HT1080 (cell line): ENCODE measurements at regions not wholly inside any gene's neighbourhood (a gene's known extent, or its start where the extent isn't known, plus 50 kb on each side); places are given as distances from the start of the nearest gene placed in this dataset.

Experiments
- DNase-seq: peaks from one replicate; pipeline ENCODE4 v3.0.0-alpha.2; 2015; ENCODE audit warnings: low read depth

DNA sequence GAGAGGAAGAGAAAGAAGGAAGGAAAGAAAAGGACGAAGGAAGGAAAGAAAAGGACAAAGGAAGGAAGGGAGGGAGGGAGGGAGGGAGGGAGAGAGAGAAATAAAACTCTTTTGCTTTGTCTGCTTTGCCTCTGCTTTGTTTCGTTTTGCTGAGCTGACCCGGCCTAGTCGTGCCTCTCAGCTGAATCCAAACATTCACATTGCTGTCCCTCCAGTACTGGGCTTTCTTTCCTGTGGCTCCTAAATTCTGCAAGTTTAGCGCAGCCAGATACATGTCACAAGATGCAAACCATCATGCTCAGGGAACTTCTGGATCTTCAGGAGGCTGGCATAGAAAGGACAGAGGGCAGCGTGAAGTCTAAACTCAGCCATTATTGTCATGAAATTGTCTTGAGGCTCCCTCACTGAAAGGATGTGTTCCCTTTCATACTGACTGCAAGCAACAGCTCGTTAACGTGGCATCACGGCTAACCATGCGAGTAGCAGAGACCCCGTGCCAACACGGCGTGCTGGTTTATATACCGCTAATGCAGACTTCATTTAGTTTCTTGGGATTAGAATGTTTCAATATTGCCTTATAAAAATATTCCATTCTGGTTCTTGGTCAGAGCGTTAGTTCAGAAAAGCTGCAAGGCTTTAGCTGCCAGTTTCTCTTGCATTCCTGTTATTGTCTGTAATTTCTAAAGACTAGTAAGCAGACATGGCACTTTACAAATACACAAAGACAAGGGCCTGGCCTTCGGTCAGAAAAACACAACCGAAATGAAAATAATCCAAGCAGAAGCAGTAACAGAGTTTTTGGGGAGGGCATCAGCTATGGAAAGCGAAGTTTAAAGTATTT, 94.2 kb downstream of the TMEM174 start:
- no peak for DNase-seq

DNA sequence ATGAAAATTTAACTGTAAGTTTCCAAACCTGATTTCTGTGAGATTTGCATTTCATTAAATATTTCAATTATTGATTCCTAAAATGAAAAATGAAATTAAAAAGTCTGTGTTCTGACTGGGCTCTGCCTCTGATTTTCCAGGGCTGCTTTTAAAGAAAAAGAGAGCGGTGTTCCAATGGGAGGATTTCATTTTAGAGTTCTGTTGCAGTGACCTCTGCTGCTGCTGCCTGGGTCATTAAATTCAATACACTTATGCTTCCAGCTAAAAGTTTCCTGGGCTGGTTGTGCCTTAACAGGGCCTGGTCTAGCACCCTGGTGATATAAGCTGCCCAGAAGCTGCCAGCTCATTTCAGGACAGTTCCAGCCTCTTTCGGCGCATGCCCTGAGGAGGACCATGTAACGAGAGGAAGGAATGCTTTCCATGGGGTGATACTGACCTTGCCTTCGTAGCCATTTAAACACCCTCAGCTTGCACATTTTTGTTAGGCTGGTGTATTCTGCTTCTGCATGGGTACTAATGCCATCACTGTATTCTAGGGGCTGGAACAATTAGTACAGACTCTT, 93.3 kb downstream of the TMEM174 start:
- no peak for DNase-seq

DNA sequence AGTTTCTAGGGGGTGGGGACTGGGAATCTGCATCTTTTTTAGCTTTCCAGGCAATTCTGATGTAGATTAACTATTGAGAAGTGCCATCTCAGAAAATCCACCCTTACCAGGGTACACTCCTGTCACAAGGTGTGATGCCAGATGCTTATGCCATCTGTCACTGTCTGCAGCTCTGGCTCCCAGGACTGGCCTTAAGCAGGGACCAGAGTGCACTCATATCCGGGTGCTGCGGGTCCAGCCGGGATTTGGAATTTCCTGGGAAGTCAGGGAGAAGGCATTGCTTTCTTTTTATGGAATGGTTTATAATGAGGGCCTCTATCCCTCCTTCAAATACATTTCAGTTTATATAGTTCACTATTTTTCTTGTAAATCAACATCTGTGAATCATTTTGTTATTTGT, 92.6 kb downstream of the TMEM174 start:
- DNase-seq = peak; percentile 5

DNA sequence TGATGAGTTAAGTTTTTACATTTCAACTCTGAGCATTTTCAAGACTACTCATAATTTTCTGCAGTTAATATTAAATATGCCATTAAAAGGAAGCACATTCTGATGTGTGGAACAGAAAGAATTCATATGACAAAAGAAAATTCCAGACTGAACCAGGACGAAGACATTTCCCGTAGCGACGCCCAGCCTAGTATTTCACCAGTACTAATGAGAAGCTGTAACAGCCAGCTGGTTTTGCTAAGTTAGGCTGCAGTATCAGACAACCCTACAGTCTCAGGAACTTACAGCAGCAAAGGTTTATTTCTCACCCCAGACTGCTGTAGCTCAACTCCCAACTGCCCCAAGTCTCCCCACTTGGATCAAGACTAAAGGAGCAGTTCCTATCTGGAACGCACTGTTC, 91.6 kb downstream of the TMEM174 start:
- no peak for DNase-seq

DNA sequence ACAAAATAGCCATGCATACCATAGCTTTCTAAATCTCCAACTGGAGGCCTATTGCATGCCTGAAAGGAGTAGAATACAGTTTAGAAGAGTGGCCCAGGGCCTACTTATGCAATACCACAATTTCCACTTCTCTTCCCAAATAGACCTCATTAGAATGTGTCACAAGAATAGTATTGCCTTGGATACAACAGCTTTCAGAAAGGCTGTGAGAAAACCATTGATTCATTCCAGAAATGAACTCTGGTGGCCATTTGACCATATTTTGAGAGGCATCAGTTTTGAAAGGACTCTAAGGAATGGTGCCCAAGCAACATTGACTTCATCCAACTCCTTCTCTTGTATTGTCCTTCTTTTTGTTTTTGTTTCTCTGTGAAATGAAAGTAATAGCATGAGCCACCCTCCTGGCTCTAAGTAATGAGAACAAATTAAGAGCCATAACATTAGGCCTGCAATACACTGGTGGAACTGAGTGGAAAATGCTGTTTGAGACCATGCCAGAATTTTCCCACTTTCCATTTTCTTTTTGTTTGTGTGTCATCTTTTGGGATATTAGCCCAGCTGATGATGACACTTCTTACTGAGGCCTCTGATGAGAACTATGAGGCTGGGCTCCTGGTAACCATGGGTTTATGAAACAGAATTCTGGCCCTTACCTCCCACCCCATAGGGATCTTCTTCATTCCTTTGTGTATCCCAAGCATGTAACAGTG, 90.2 kb downstream of the TMEM174 start:
- no peak for DNase-seq

DNA sequence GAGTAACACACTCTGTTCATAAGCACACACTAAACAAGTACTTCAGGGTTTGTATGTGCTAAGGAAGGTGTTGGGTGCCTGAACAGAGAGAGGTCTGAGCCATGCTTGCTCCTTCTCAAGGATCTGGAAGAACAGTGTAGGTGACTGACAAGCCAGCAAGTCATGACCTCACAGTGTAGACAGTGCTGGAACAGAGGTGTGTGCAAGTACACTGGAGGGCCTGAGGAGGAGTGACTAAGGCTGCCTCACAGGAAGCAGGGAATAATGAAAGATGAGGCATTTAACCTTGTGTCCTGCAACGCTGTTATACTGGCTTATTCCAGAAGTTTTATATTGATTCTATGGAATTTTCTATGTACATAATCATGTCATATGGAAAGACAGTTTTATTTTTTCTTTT, 83.9 kb downstream of the TMEM174 start:
- DNase-seq = peak; percentile 85

DNA sequence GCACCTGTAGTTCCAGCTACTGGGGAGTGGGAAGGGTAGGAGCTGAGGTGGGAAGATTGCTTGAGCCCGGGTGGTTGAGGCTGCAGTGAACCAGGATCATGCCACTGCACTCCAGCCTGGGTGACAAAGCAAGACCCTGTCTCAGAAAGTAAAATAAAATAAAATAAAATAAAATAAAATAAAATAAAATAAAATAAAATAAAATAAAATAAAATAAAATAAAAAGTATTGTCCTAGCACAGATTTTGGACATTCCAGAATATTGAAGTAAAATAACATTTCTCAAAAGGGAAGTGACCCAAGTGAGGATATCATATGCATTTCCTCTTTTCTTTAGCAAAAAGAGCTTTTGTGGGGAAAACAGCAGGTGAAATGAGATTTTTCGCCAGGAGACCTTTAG, 83.5 kb downstream of the TMEM174 start:
- DNase-seq = no peak

DNA sequence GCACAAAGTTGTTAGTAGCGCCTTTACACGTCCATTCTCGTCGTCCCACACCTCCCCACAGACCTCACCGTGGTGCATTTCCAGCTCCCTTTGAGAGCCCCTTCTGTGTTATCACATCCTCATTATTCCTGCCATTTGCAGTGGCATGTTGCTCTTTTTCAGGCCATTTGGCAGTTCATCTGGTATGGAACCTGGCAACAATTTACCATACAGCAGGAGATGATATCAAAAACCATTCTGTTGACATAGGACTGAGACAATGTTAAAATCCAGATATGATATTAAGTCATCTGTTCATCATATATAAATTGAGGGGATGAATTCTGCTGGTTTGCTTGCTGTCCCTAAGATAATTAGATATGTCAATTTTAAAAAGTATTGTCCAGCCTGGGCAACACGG, 83.0 kb downstream of the TMEM174 start:
- no peak for DNase-seq

DNA sequence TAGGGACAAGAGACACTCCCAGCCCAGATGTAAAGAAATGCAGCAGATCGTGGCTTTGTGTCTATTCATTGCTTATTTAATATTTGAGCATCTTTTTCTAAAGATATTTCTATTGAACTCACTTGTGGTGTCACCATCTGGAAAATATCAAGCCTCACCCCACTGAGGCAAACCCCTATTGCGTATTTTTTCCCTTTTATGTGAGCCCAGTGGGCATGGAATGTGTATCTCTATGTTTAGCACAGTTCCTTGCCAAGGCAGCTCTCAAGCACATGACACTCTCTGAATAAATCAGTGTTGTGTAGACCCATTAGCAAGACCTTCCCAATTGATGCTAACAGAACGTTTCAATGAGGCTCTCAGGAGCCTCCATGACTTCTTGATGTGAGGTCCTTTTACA, 81.6 kb downstream of the TMEM174 start:
- no peak for DNase-seq

DNA sequence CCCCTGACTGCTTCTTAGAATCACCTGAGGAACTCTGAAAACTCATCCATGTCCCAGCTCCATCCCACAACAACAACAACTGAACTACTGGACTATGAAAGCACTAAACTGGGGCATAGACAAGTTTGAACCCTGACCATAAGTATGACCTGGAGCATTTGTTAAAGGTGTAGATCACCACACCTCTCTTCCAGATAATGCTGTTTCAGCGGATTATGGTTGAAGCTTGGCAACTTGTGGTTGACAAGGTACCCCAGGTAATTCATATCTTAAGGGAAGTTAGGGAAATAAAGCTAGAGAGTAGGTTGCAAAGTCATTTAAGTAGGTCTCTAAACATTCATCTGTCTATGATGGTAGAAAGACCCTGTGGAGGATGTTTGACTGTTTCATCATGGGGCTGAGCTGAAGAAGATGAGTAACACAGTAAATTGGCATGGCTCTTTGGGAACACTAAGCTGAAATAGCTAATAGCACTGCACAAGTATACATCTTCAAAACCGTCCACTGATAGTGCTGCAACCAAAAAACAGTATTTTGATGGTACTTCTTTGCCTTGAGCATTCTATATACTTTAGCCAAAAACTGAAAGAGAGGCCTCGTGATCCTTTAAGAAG, 80.2 kb downstream of the TMEM174 start:
- no peak for DNase-seq

DNA sequence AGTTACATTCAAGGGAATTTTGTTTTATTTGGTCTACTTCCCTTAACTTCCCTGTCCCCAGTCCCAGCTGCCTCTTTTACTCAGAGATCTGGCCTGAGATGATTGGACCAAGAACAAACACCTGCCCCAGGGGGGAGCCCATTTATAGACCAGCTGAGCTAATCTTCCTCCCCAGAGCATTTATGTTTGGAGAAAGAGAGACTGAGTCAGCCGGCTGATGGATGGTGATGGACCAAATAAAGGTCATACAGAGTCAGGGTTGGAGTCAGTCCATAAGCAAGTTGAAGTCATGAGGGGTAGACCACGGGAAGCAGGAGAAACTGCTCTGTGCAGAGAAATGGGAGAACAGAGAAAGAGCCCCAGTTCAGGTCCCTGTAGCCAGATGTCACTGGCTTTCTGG, 77.7 kb downstream of the TMEM174 start:
- no peak for DNase-seq

DNA sequence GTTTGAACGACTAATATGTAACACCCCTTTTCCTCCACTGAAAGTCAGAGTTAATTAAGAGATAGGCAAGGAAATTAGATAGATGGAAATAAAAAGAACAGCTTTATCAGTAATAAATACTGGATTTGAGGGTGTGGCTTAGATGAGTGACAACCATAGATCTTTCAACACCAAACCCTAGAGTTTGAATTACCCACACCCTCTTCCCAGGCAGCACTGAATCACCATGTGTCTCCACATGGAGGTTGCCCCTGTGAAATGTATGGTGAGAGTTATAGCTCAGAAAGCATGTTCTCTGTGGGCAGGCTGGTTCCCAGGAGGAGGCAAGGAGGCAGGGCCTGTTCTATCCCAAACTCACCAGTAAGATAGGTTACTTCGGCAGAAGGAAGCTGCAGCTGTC, 69.7 kb downstream of the TMEM174 start:
- DNase-seq = peak; percentile 5

DNA sequence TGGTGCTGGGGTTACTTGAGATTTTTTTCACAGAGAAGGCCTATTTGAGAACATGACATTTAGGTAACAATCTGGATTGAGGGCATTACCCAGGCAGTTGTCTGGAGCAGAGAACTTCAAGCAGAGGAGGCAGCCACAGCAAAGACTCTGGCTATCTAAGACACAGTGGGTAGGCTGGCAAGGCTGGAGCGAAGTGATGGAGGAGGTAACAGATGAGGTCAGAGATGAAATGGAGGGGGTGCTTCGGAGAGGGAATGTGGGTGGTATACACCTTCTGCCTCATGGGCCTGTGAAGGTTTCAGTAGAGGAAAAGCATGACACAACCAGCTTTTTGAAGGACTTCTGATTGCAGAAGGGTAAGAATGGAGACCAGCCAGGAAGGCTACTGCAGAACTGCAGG, 65.9 kb downstream of the TMEM174 start:
- no peak for DNase-seq

DNA sequence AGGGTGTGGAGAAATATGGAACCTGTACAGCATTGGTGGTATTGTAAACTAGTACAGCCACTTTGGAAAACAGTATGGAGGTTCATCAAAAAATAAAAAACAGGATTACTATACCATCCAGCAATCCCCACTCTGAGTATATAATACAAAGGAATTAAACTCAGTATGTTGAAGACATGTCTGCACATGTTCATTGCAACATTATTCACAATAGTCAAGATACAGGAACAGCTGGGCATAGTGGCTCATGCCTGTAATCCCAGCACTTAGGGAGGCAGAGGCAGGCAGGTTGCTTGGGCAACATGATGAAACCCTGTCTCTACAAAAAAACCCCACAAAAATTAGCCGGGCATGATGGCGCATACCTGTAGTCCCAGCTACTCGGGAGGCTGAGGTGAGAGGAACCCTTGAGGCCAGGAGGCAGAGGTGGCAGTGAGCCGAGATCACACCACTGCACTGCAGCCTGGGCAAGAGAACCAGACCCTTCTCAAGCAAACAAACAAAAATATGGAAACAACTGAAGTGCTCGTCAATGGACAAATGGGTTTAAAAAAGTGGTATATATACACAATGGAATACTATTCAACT, 63.6 kb downstream of the TMEM174 start:
- DNase-seq = no peak

DNA sequence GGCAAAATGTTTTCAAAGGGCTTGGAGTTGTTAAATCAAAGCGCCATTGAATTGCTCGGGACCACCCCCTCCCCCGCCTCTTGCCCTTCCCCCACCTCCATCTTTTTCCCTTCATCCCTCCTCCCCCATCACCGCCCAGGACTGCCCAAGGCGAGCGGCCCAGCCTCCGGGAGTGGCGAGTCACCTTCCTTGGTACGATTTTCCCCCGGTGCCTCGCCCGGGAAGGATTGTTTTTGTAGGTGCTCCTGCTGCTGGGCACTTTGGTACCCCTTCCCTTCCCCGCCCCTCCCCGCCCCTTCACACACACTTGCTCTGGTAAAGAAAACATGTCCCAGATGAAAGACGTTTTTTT, 61.2 kb downstream of the TMEM174 start:
- DNase-seq = no peak

DNA sequence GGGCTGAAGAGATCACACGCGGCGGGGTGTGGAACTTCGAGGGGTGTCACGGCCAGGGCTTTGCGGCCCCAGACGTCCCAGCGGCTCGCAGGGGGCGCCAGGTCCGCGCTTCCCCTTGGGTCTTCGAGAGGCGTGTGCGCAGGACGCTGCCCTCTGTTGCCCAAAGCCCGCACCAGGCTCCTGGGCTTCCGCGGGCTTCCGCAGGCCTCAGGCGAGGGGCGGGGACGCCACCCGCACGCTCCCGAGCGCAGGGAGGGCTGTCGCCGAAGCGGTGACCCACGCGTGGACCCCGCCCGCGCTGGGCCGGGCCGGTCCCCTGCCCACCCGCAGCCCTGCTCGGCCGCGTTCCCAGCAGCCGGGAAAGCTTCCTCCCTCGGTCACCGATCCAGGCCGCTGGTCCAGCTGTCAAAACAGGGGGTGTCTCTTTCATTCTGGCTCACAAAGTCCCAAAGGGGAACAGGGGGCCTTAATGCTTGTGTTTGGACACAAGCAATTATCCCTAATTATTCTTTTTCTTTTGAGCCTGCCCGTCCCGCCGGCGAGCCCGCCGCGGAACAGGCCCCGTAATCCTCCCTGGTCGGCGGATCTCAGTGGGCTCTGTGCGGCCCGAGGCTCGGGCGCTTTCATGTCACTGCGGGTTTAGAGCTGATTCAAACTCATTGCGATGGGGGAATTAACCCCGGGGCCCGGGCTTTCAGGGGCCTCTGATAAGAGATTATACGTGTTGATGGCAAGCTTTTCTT, 60.6 kb downstream of the TMEM174 start:
- no peak for DNase-seq

DNA sequence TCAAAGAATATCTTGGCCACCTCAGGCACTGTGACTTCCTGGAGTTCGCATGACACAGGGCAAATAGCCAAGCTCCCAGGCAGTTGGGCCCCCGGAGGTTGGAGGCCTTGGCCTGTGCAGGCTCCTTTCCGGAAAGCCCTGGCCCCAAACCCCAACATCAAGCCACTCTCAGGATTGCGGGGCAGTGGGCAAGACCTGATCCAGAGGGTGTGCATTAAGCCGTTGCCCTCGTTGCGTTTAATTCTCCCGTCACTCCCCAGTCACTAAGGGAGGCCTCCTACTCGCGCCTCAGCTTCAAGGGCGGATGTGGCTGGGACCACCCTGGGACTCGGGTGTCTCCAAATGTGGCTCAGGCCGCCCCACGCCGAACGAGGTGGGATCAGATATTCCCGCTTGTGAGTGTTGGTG, 60.1 kb downstream of the TMEM174 start:
- DNase-seq = no peak

DNA sequence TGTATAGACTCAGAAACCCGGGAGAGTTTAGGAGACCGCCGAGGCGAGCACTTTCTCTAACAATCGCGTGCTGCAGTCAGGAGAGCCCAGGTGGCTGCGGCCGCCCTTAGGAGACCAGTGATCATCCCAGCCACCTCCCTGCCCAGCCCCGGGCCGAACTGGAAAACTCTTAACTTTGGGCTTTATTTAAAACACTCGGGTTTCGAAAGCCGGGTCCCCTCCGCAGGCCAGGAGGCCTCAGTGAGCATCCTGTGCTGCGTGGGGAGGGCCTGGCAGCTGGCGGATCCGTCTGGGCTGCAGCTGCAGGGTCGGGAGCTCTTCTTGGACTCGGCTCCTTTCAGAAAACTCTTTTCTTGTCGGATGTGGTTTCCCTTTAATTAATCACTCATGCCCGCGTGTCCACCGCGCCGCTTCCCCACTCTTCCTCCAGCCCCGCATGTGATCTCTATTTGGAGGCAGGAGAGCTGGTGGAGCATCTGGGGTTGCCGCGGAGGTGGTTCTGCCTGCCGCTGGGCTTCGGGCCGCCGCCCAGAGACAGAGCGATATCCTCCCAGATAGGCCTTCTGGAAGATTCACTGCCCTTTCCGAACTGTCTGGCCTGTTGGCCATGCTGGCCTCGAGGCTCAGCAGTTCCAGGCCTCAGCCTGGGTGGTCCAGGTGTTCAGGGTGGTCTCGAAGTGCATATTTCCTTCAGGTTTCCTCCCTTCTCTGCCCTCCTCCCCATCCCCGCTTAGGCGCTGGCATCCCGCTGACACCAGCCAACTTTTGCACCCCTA, 59.5 kb downstream of the TMEM174 start:
- DNase-seq = no peak

DNA sequence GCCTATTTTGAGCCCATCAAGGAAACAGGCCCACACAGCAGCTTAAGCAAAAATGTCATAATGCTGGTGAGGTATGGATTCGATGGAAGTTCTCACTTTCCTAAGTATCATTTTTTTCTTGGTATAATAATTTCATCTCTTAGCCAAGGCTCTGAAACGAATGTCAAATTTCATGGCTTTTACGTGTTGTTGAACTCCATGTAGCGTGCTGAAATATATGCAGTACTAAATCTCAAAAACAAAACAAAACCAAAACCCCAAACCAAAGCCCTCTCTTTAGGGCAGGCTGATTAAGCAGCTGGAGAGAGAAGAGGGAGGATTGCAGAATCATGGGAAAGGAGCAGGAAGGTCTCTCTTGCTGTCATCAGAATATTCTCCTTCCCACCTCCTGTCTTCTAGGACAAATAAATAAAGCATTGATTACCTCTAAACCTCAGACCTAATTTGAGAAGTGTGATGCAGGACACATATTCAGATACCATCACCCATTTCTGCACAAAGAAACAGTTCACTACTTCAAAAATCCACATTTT, 58.3 kb downstream of the TMEM174 start:
- DNase-seq = no peak
